IMR-90 (cell line): ENCODE measurements at regions not wholly inside any gene's neighbourhood (a gene's known extent, or its start where the extent isn't known, plus 50 kb on each side); places are given as distances from the start of the nearest gene placed in this dataset.

Experiments
- BHLHE40 ChIP-seq: fragments of 150-350 bp; IDR thresholded peaks from 2 replicates; pipeline ENCODE4 v1.6.1; 2016; ENCODE audit warnings: mild to moderate bottlenecking, low read depth, low read length
- CEBPB ChIP-seq: IDR thresholded peaks from 2 replicates; pipeline ENCODE4 v1.6.1; 2012; ENCODE audit warnings: low read depth, low read length, improper control_type of control experiment
- CTCF ChIP-seq: conservative IDR thresholded peaks from 2 replicates; pipeline ENCODE4 v1.5.1; 2012; ENCODE audit warnings: mild to moderate bottlenecking, low read depth, low read length, improper control_type of control experiment
- ELK1 ChIP-seq: fragments of 150-350 bp; IDR thresholded peaks from 2 replicates; pipeline ENCODE4 v1.6.1; 2016; ENCODE audit warnings: low read depth, mild to moderate bottlenecking, low read length, moderate library complexity, borderline replicate concordance
- MAFK ChIP-seq: IDR thresholded peaks from 2 replicates; pipeline ENCODE4 v1.6.1; 2012; ENCODE audit warnings: low read depth, low read length, improper control_type of control experiment
- POLR2A ChIP-seq: IDR thresholded peaks from 2 replicates; pipeline ENCODE4 v1.6.1; 2012; ENCODE audit warnings: mild to moderate bottlenecking, low read depth, low read length
- RAD21 ChIP-seq: IDR thresholded peaks from 2 replicates; pipeline ENCODE4 v1.6.1; 2012; ENCODE audit warnings: low read length, improper control_type of control experiment
- RCOR1 ChIP-seq: IDR thresholded peaks from 2 replicates; pipeline ENCODE4 v1.6.1; 2012; ENCODE audit warnings: mild to moderate bottlenecking, low read length, improper control_type of control experiment; ENCODE audit not compliant: insufficient replicate concordance
- USF2 ChIP-seq: fragments of 150-350 bp; IDR thresholded peaks from 2 replicates; pipeline ENCODE4 v1.6.1; 2017; ENCODE audit warnings: mild to moderate bottlenecking, antibody characterized with exemption, low read length, low read depth

- TF ChIP-seq RAD21 (no peak), MAFK (no peak), RCOR1 (no peak), CTCF (no peak), ELK1 (no peak), BHLHE40 (no peak), POLR2A (no peak), USF2 (no peak), CEBPB (no peak)
These were observed 535.1 kb downstream of the UTRN start for GRCh38 chr6:144820270-144820669.
